NCI-H2196 (cell line): ENCODE measurements at regions not wholly inside any gene's neighbourhood (a gene's known extent, or its start where the extent isn't known, plus 50 kb on each side); places are given as distances from the start of the nearest gene placed in this dataset.

Experiments
- DNase-seq: peaks from one replicate; lab custom pipeline; 2025; ENCODE audit not compliant: unreplicated experiment; lab: John Stamatoyannopoulos, UW

- DNase-seq = no peak
Measured at GRCh38 chr2:12052796-12053195, 306.4 kb downstream of the LPIN1 start.

DNA sequence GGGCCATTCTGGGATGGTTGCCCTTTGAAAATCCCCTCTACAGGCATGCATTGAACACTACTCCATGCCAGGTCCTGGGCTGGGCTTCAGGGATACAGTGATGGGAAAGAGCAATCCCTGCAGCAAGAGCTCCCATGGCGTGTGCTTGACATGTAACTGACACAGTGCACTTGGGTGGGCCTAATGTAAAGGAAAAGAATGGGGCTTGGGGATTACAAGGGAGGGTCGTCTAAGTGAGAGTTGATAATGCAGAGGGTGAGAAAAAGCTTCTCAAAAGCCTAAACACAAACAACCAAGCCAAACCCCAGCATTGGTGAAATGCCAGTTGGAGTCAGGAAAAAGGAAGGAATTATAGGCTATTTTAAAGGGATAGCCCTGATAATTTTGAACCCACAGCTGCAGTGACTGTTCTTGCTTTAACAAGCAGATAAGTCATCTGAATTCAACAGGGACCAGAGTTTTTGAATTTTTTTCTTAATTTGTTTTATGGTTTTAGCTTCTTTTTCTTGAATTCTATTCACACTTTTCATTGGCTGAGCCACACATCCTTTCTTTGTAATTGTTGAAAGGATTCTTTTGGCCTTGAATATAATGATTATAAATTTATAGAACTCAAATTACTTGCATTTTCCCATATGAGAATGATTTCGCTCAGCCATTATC lies 308.7 kb downstream of the LPIN1 start:
- DNase-seq = no peak

GRCh38 chr2:12057436-12058166 lies 311.2 kb downstream of the LPIN1 start:
- no peak for DNase-seq

DNA sequence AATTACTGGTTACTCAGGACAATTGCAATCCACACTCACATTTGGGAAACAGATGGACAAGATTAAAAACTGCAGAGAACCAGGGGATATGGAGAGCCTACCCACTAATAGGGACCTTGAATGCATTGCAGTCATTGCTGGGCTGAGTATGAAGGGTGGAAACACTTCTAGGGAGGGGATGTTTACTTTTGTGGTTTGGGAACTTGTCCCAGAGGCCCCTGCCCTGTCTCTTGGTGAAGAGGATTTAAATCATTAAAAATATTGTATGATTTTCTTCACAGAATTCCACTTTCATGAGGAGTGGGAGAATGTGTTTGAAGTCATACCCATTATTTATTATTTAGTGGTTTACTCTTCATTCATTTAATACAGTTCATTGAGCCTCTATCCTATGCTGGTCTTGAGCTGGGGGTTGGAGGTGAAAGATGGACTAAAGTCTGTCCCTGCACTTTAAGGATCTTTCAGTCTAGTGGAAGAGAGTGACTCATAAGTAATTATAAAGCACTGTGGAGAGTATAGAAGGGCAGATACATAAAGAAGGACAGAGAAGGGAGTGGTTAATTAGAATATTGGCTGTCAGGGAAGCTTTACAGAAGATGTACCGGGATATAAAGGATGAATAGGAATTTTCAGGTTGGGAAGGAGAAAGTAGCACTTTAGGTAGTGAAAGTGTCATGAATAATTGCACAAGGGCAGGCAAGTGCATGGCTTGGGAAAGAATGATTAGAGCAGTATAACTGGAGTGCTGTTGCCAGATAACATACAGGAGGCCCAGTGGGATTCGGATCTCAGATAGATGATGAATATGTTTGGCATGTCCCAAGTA lies 313.4 kb downstream of the LPIN1 start:
- DNase-seq = no peak

GRCh38 chr2:12060886-12061285 lies 314.5 kb downstream of the LPIN1 start:
- no peak for DNase-seq

DNA sequence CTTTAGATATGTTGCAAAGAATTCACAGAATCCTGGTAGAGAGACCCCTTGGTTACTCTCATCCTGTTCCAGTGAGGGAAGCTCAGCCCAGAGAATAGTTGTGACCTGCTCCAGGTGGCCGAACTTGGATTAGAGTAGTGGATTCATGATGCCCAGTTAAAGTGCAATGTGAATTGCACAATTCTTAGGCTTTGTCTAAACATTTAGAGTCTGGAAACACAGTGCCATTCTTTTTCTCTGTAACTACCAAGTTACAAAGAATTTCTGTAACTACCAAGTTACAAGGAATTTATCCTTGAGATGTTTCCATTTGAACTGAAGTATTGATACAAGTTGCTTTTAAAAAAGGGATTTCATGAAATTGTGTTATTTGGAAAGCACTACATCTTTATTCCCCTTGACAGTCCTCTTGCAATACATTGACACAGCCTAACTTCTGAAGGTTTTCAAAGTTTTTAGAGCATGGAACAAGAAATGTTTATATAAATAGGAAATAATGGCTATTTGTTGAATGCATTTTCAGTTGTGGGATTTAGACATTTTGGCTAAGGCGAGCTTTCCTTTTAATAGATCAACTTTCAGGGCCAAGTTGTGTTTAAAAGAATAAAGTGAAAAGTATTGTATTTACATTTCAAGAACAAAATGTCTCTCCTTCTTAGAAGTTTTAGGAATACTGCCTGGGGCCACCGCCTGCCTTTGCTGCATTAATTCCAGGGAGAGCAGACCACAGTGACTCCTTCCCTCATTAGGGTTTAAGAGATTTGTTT lies 315.0 kb downstream of the LPIN1 start:
- DNase-seq = no peak

DNA sequence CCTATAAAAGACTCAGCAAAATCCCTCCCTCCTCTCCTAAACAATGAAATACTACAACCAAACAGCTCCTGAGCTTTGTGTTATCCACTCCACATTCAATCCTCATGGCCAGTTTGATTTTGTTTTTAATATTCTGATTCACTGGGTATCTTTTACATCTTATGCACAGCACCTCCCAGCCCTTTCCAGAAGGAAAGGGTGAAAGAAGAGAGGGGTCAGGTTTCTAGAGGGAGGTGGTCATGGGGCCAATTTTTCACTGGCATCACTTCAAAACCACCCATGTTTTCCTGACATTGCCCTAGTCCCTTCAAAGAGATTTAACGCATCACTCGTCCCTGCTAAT lies 315.6 kb downstream of the LPIN1 start:
- no peak for DNase-seq

GRCh38 chr2:12063210-12063609 lies 316.8 kb downstream of the LPIN1 start:
- no peak for DNase-seq

- DNase-seq = no peak
Measured at GRCh38 chr2:12064153-12064552, 317.7 kb downstream of the LPIN1 start.

DNA sequence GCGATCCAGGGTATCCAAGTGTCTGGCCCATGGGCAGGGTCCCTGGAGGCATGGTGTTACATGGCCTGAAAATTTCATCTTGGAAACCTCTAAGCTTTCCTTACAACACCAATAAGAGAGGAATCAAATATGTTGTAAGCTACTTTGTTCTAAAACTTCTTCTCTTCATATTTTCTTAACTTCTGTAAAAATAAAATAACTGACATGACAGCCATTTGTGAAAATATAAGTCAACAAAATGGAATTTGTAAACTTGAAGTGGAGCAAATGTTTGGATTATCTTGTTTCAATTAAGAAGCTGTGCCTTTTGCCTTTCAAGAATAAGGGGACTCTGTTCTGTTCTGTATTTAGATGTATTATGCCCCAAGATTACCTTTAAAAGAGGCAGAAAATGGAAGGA lies 319.7 kb downstream of the LPIN1 start:
- DNase-seq = no peak

DNA sequence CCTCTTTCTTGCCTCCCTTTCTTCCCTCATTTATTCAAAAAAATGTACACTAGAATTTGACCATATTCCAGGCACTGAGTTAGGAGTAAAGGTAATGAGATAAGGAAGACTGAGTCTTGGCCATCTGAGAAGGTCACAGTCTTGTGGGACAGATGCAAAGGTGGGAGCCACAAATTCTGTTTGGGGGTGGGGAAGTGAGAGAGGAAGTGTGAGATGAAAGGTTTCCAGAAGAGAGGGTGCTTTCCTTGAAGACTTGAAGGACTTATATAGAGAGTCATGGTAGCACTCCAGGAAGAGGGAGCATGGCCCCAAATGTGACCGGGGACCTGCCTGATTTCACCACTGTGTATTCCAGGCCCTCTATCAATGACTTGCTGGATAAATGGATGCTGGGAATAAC lies 320.6 kb downstream of the LPIN1 start:
- DNase-seq = no peak

GRCh38 chr2:12068796-12069538 lies 322.5 kb downstream of the LPIN1 start:
- no peak for DNase-seq

GRCh38 chr2:12070153-12070552 lies 323.7 kb downstream of the LPIN1 start:
- DNase-seq = no peak

GRCh38 chr2:12070581-12070980 lies 324.1 kb downstream of the LPIN1 start:
- no peak for DNase-seq

- no peak for DNase-seq
Measured at GRCh38 chr2:12071318-12071717, 324.9 kb downstream of the LPIN1 start.

DNA sequence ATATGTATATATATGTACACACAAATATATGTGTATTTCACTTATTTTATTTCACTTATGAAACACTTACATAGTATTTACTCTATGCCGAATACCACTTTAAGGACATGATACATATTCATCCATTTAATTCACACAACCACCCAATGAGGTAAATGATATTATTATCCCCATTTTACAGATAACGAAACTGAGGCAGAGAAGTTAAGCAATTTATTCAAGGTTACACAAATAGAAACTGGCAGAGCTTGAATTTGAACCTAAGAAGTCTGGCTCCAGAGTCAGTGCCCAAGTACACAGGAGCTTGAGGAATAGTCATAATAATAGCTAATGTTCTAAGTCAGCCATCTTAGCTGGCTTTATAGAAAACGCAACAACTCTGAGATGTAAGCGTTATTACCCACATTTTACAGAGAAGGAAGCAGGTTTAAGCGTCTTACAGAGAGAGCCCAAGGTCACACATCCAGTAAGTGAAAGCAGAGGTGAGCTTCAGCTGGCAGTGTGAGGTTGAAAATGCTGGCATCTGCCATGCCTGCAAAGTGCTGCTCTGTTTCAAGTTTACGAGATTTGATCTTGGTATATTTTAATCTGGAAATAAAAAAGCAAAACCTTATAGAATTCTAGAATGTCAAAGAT lies 326.9 kb downstream of the LPIN1 start:
- DNase-seq = no peak

GRCh38 chr2:12074126-12074844 lies 327.9 kb downstream of the LPIN1 start:
- no peak for DNase-seq

GRCh38 chr2:12074845-12075217 lies 328.4 kb downstream of the LPIN1 start:
- DNase-seq = no peak

DNA sequence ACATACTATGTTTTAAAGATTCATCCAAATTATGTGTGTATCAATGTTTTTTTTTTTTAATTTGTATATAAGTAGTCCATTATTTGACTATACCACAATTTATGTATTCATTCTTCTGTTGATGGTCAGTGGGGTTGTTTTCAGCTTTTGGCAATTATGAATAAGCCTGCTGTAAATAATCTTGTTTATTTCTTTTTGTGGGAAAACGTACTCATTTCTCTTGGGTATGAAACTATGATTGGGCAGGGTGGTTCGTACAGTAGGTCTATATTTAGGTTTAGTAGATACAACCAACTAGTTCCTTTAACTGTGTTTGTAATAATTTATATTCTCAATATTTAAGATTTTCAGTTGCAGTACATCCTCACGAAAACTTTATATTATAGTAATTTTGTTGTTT lies 329.2 kb downstream of the LPIN1 start:
- DNase-seq = no peak

DNA sequence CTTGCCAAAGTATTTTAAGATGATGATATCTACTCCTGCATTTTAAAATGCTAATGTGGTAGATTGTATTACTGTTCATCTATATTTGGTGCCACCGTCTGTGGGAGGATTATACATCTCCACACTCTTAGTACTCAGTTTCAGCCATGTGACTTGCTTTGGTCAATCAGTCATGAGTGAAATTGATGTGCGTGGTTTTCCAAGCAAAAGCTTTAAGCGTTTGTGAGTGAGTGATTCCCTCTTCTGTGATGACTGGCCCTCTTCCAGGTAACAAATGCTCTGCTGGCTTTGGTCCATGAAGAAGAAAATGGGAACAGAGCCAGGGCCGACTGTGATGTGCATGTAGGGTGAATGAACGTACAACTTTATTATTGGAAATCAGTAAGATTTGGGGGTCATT lies 330.4 kb downstream of the LPIN1 start:
- peak; percentile 21 for DNase-seq
